AG10803 (cell line): ENCODE measurements at regions not wholly inside any gene's neighbourhood (a gene's known extent, or its start where the extent isn't known, plus 50 kb on each side); places are given as distances from the start of the nearest gene placed in this dataset.

ENCODE experiments used
- DNase-seq: peaks from one replicate; pipeline ENCODE4 v3.0.0; 2010; ENCODE audit warnings: low read depth
- H3K4me3 ChIP-seq: 2 replicates; pipeline ENCODE4 v1.5.1; 2011; ENCODE audit warnings: mild to moderate bottlenecking, low read length, control low read depth
- TF ChIP-seq, protein P1 (sequence below): conservative IDR thresholded peaks from 2 replicates; pipeline ENCODE4 v1.5.1; 2011; ENCODE audit warnings: mild to moderate bottlenecking, low read length, control low read depth, inconsistent platforms

DNA sequence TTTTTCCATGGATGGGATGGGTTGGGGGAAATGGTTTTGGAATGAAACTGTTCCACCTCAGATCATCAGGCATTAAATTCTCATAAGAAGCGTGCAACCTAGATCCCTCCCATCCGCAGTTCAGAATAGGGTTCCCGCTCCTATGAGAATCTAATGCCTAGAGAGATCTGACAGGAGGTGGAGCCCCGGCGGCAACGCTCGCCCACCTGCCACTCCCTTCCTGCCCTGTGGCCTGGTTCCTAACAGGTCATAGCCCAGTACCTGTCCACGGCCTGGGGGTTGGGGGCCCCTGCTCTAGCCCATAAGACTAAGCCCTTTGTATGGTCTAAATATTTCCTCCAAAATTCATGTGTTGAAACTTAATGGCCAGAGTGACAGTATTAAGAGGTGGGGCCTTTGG lies 92.3 kb upstream of the SALL4 start:
- TF ChIP-seq, protein P1, sequence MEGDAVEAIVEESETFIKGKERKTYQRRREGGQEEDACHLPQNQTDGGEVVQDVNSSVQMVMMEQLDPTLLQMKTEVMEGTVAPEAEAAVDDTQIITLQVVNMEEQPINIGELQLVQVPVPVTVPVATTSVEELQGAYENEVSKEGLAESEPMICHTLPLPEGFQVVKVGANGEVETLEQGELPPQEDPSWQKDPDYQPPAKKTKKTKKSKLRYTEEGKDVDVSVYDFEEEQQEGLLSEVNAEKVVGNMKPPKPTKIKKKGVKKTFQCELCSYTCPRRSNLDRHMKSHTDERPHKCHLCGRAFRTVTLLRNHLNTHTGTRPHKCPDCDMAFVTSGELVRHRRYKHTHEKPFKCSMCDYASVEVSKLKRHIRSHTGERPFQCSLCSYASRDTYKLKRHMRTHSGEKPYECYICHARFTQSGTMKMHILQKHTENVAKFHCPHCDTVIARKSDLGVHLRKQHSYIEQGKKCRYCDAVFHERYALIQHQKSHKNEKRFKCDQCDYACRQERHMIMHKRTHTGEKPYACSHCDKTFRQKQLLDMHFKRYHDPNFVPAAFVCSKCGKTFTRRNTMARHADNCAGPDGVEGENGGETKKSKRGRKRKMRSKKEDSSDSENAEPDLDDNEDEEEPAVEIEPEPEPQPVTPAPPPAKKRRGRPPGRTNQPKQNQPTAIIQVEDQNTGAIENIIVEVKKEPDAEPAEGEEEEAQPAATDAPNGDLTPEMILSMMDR, result no peak
- DNase-seq, result no peak
- H3K4me3 ChIP-seq, result no peak overlapping the region

GRCh38 chr20:51894201-51894600 lies 91.9 kb upstream of the SALL4 start:
- H3K4me3 ChIP-seq, result no peak overlapping the region
- TF ChIP-seq, protein P1, result no peak
- DNase-seq, result no peak

GRCh38 chr20:51893723-51894122 lies 91.4 kb upstream of the SALL4 start:
- DNase-seq, result no peak
- TF ChIP-seq, protein P1, result no peak
- no peak overlapping the region for H3K4me3 ChIP-seq

- DNase-seq, result no peak
- no peak overlapping the region for H3K4me3 ChIP-seq
- TF ChIP-seq, protein P1, result no peak
These were observed 87.7 kb upstream of the SALL4 start for GRCh38 chr20:51890003-51890402.

DNA sequence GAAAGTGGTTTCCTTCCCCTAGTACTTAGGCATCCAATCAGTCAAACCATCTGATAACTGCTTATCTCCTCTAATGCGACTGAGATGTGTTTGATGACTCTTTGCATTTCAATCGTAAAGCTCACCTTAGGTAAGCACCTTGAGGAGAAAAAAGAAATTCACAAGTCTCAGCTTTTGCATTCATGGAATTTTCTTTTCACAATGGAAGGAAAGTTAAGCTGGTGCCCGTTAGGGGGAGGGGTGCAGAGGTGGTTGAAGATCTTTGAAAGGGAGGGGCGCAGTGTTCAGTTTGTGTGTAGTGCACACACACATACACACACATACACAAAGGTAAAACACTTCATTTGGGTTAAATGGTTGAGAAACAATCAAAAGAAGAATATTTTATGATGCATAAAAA lies 87.1 kb upstream of the SALL4 start:
- H3K4me3 ChIP-seq, result no peak overlapping the region
- no peak for DNase-seq
- TF ChIP-seq, protein P1, result no peak

- TF ChIP-seq, protein P1, result no peak
- H3K4me3 ChIP-seq, result no peak overlapping the region
- DNase-seq, result no peak
These were observed 86.0 kb upstream of the SALL4 start for GRCh38 chr20:51888291-51888690.

DNA sequence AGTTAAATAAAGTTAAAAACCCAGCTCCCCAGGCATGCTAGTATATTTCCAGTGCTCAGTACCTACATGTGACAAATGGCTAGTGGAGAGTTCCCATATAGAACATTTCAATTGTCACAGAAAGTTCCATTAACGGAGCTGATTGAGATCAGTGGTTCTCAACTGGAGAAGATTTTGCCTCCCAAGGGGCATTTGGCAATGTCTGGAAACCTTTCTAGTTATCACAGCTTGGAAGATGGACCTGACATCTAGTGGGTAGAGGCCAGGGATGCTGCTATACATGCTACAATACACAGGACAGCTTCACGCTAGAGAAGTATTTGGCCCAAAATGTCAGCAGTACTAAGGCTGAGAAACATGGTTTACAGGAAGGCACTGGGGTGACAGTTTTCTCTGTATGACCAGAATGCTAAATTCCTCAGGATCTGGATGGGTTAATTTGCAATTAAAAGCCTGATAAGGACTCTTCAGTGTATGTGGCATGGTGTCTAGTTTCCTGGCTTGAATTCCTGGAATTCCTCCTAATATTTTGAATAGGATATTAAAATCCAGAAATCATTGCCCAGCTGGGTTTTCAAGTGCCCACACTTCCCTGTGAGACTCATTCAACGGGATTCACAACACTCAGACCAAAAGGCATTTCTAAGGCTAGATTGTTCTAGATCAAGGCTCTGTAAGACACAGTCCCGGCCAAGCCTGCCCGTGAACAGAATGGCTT lies 84.7 kb upstream of the SALL4 start:
- TF ChIP-seq, protein P1, result no peak
- no peak for DNase-seq
- H3K4me3 ChIP-seq, result no peak overlapping the region
